MCF 10A (cell line): ENCODE measurements at regions not wholly inside any gene's neighbourhood (a gene's known extent, or its start where the extent isn't known, plus 50 kb on each side); places are given as distances from the start of the nearest gene placed in this dataset.

Source experiments
- BruUV-seq: library from RNA; stranded (reverse); fragments of 400-500 nt; replicated peaks from 2 replicates; lab custom pipeline; 2021; lab: Mats Ljungman, UMichigan
- CTCF ChIA-PET: fragments of 300-600 bp; sonication (Branson Sonifier 250); formaldehyde crosslinking; extraction: SDS; loops from one replicate; lab custom pipeline; 2021; ENCODE audit warnings: antibody characterized with exemption, inconsistent platforms; lab: Yijun Ruan, JAX
- POLR2A ChIA-PET: fragments of 300-600, 350-650 bp; sonication (Branson Sonifier 250); formaldehyde crosslinking; extraction: SDS; loops from one replicate; lab custom pipeline; 2020; ENCODE audit warnings: antibody characterized with exemption, inconsistent platforms; lab: Yijun Ruan, JAX
- DNase-seq: peaks from one replicate; pipeline ENCODE4 v3.0.0-alpha.2; 2018; ENCODE audit not compliant: unreplicated experiment
- H3K27ac Mint-ChIP-seq: one replicate; pipeline ENCODE4 v1.8.0; 2022; ENCODE audit warnings: mild to moderate bottlenecking, low read depth, mixed read lengths; ENCODE audit not compliant: unreplicated experiment
- H3K27me3 Mint-ChIP-seq: one replicate; pipeline ENCODE4 v1.8.0; 2022; ENCODE audit warnings: mixed read lengths; ENCODE audit not compliant: insufficient read depth, unreplicated experiment
- H3K36me3 Mint-ChIP-seq: one replicate; pipeline ENCODE4 v1.8.0; 2022; ENCODE audit warnings: mild to moderate bottlenecking, moderate library complexity, mixed read lengths; ENCODE audit not compliant: insufficient read depth, unreplicated experiment
- H3K4me1 Mint-ChIP-seq: one replicate; pipeline ENCODE4 v1.8.0; 2022; ENCODE audit warnings: mixed read lengths; ENCODE audit not compliant: insufficient read depth, unreplicated experiment
- H3K4me3 Mint-ChIP-seq: one replicate; pipeline ENCODE4 v1.8.0; 2022; ENCODE audit warnings: mild to moderate bottlenecking, moderate library complexity, mixed read lengths; ENCODE audit not compliant: unreplicated experiment
- H3K9me3 Mint-ChIP-seq: one replicate; pipeline ENCODE4 v1.8.0; 2022; ENCODE audit warnings: mixed read lengths; ENCODE audit not compliant: unreplicated experiment
- intact Hi-C: fragments of 100-400 bp; cut with micrococcal nuclease; formaldehyde crosslinking; loops from 2 replicates; pipeline ENCODE4 v1.14.1; 2022
- TF ChIP-seq, protein P1 (sequence below): fragments of 200-600 bp; IDR thresholded peaks from one replicate; pipeline ENCODE4 v1.8.0; 2022; ENCODE audit warnings: antibody characterized with exemption, mild to moderate bottlenecking; ENCODE audit not compliant: unreplicated experiment

DNA sequence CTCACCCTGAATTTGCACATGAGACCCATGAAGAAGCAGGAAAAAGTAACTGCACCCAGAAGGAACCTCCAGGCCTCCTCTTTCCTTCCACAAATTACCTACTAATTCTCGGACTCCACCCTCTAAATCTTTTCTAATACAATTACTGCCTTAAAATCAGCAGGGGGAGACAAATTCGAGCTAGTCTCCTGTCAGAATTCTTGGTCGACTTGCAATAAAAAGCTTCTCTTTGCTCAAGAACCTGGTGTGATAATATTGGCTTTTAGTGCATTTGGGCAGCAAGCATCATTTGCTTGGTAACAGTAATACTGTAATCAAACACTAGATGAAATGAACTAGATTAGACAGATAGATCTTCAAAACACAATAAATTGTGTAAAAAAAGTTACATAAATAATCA is 281.9 kb downstream of the RAP2B start:
- ChIA-PET POLR2A (interaction anchor here (1.0 kb wide), 1 partner anchor 10 kb away, joined by 3 read pairs; no protein-coding TSS in a partner anchor), CTCF (interaction anchor here (1.3 to 1.8 kb wide), 2 partner anchors 151 to 392 kb away, joined by 3 to 7 read pairs; no protein-coding TSS in a partner anchor)
- Mint-ChIP-seq H3K27me3 (no peaks in the 10 kb centered on the region), H3K36me3 (no peaks in the 10 kb centered on the region), H3K4me3 (no peak overlapping the region), H3K27ac (no peak overlapping the region), H3K4me1 (no peaks in the 10 kb centered on the region), H3K9me3 (no peaks in the 10 kb centered on the region)
- BruUV-seq: no TSS peak
- intact Hi-C loops: no loop called here
- TF ChIP-seq, protein P1, sequence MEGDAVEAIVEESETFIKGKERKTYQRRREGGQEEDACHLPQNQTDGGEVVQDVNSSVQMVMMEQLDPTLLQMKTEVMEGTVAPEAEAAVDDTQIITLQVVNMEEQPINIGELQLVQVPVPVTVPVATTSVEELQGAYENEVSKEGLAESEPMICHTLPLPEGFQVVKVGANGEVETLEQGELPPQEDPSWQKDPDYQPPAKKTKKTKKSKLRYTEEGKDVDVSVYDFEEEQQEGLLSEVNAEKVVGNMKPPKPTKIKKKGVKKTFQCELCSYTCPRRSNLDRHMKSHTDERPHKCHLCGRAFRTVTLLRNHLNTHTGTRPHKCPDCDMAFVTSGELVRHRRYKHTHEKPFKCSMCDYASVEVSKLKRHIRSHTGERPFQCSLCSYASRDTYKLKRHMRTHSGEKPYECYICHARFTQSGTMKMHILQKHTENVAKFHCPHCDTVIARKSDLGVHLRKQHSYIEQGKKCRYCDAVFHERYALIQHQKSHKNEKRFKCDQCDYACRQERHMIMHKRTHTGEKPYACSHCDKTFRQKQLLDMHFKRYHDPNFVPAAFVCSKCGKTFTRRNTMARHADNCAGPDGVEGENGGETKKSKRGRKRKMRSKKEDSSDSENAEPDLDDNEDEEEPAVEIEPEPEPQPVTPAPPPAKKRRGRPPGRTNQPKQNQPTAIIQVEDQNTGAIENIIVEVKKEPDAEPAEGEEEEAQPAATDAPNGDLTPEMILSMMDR: no peak
- peak; percentile 3 for DNase-seq

DNA sequence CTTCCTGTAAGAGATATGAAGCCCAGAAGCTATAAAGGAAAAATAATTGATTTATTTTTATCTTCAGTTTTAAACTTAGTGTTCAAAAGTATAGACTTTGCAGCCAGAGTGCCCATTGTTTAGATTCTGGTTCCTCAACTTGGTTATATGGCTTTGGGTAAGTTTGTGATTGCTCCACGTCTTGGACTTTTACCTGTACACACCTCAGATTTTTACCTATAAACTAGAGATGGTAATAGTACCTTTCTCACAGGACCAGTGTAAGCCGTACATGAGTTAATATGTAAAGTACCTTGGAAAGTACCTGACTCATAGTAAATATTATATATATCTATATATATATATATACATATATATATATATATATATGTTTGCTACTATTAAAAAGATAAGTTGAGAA is 283.8 kb downstream of the RAP2B start:
- no peak for DNase-seq
- CTCF ChIA-PET: interaction anchor here (1.1 kb wide), 1 partner anchor 80 kb away, joined by 3 read pairs; no protein-coding TSS in a partner anchor
- intact Hi-C loops: no loop called here
- POLR2A ChIA-PET: interaction anchor here (0.7 kb wide), 1 partner anchor 126 kb away, joined by 3 read pairs; no protein-coding TSS in a partner anchor
- no peaks in the 10 kb centered on the region for H3K4me1 Mint-ChIP-seq
- no peak overlapping the region for H3K27ac Mint-ChIP-seq
- no peaks in the 10 kb centered on the region for H3K36me3 Mint-ChIP-seq
- no peaks in the 10 kb centered on the region for H3K27me3 Mint-ChIP-seq
- H3K4me3 Mint-ChIP-seq: no peak overlapping the region
- TF ChIP-seq, protein P1: no peak
- BruUV-seq: no TSS peak
- H3K9me3 Mint-ChIP-seq: no peaks in the 10 kb centered on the region

DNA sequence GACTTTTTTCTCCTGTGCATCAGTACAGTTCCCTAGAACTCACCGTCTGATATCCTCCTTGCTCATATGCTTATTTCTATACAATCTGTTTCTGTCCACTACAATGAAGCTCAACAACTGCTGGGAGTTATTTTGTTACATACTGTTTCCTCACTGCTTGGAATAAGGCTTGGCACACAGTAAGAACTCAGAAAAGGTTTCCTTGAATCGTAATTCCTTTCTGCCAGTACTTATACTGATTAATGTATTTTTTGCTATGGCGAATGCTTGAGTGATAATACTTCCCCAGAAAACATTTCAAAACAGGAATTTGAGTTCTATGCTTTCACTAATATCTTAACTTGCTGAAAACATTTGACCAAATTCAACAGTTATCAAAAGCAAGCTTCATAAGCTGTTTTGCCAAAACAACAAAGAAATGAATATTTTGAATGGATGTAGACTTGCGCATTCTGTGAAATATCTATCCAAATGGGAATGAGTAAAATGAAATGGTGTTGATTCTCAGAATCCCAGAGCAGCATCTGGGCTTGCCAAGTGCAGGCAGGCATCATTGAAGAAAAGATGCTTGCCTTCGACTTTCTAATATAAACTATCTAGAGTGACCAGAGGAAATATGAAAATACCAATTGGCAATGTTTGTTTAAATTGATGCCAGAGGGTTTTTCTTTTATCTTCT is 286.3 kb downstream of the RAP2B start:
- intact Hi-C loops: no loop called here

DNA sequence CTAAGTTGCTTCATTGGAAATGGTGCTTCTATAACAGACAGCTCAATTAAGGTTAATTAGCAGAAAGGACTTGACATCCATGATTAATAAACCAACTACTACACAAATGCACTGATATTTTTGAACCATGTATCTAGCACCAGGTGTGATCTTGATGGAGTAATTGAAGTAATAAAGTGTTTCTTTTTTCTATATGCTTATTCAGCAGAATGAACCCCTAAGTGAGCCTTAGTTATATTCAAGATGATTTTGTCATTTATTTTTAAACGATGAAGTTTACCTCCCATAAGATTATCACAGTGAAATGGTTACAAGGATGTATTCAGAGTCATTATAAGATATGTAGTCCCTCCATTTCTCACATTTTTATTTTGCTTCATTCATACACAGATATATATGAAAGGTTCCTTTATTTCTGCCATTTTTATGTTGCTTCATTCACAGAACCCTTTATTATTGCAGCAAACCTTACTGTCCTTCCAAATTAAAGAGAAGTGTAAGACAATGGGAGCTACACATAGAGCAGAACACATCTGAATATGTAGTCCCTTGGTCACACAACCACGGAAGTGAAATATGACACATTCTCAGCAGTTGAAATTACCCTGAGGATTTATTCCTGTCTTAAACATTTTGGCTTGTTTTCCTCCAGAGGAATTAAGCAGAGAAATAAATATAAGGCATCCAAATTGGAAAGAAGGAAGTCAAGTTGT is 295.0 kb downstream of the RAP2B start:
- no peaks in the 10 kb centered on the region for H3K9me3 Mint-ChIP-seq
- peak; percentile 0 for DNase-seq
- H3K27me3 Mint-ChIP-seq: no peaks in the 10 kb centered on the region
- no peaks in the 10 kb centered on the region for H3K36me3 Mint-ChIP-seq
- intact Hi-C loops: no loop called here
- no TSS peak for BruUV-seq
- no peaks in the 10 kb centered on the region for H3K4me1 Mint-ChIP-seq
- TF ChIP-seq, protein P1: no peak
- H3K27ac Mint-ChIP-seq: no peak overlapping the region
- H3K4me3 Mint-ChIP-seq: no peak overlapping the region
- ChIA-PET CTCF (no interaction called here), POLR2A (no interaction called here)

More for the DNA sequence above, 286.3 kb downstream of the RAP2B start:
- no peak overlapping the region for H3K4me3 Mint-ChIP-seq
- no peaks in the 10 kb centered on the region for H3K4me1 Mint-ChIP-seq
- TF ChIP-seq, protein P1: no peak
- H3K27ac Mint-ChIP-seq: no peak overlapping the region
- POLR2A ChIA-PET: no interaction called here
- no peaks in the 10 kb centered on the region for H3K36me3 Mint-ChIP-seq
- no TSS peak for BruUV-seq
- no peaks in the 10 kb centered on the region for H3K9me3 Mint-ChIP-seq
- H3K27me3 Mint-ChIP-seq: no peaks in the 10 kb centered on the region
- CTCF ChIA-PET: interaction anchor here (0.5 to 0.6 kb wide), 2 partner anchors 532 to 590 kb away, joined by 3 read pairs; no protein-coding TSS in a partner anchor
- no peak for DNase-seq
